AG04449 (cell line): ENCODE measurements at regions not wholly inside any gene's neighbourhood (a gene's known extent, or its start where the extent isn't known, plus 50 kb on each side); places are given as distances from the start of the nearest gene placed in this dataset.

ENCODE experiments used
- CTCF ChIA-PET: fragments of 350-600 bp; formaldehyde crosslinking; extraction: SDS; loops from one replicate; lab custom pipeline; 2021; ENCODE audit warnings: antibody characterized with exemption; lab: Yijun Ruan, JAX
- POLR2A ChIA-PET: fragments of 400-600, 350-600 bp; formaldehyde crosslinking; extraction: SDS; loops from one replicate; lab custom pipeline; 2020; ENCODE audit warnings: antibody characterized with exemption, inconsistent platforms; lab: Yijun Ruan, JAX
- DNase-seq: peaks from one replicate; pipeline ENCODE4 v3.0.0-alpha.2; 2010; ENCODE audit warnings: low read depth, low spot score
- H3K4me3 ChIP-seq: 2 replicates; pipeline ENCODE4 v1.5.1; 2011; ENCODE audit warnings: low read depth, mild to moderate bottlenecking, control low read depth, low read length
- CTCF ChIP-seq: IDR thresholded peaks from one replicate; pipeline ENCODE4 v1.5.1; 2011; ENCODE audit warnings: mild to moderate bottlenecking, moderate library complexity, low read length, control low read depth, inconsistent platforms; ENCODE audit not compliant: insufficient read depth; ENCODE audit errors: missing control alignments

DNA sequence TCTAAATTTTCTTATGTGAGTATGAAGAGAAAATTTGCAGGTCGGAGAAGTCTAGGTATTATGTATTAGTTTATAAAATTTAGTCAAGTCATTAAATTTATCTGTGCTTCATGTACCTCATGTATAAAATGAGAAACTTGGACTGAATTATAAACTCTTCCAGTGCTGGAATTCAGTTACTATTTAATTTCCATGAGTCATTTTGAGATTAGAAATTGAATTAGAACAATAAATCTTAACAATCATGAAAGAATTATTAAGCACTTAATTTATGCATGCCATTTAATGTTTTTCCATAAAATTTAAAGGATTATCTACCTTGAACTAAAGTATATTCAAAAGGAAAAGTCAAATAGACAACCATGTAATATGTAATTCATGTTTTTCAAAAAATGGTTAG lies 195.8 kb downstream of the MAD2L1 start:
- no peak for TF ChIP-seq CTCF
- ChIA-PET POLR2A (no interaction called here), CTCF (no interaction called here)
- no peak overlapping the region for H3K4me3 ChIP-seq
- no peak for DNase-seq

DNA sequence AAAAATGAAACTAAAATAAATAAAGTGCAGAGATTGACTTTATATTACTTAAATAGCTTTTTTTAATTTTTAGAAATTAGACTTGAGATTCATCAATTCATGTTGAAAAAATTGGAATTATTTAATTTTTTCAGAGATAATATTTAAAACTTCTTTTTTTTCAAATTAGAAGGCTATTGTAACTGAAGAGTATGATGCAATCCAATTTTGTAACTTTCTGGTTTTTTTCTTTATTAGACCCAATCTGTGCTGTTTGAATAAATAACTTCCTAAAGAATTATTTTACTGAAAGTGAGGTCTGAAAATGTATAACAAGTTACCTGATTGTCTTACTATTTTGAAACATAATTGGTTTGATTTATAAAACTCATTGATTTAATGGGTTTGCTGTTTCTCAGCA lies 200.9 kb downstream of the MAD2L1 start:
- no peak overlapping the region for H3K4me3 ChIP-seq
- no peak for TF ChIP-seq CTCF
- CTCF ChIA-PET = no interaction called here
- POLR2A ChIA-PET = no interaction called here
- no peak for DNase-seq

DNA sequence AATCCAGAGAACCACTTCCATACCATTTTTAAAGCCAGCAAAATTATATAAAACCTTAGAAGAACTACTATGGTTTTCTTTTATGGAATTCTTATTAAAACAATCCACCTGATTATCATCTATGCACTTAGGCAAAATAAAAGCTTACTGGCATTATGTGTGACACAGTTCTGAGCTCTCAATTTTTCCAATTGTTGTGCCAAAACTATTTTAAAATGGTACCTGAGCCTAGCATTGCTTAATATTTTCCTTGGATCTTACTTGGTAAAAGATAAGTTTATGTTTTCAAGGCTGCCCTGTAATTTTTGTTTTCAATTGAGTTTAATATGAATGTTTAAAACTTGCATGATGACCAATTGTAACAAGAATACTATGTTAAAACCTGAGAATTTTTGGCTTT lies 201.3 kb downstream of the MAD2L1 start:
- ChIA-PET POLR2A (no interaction called here), CTCF (interaction anchor here (0.7 kb wide), 1 partner anchor 238 kb away, joined by 3 read pairs; no protein-coding TSS in a partner anchor)
- no peak for TF ChIP-seq CTCF
- no peak overlapping the region for H3K4me3 ChIP-seq
- DNase-seq = no peak

GRCh38 chr4:119861731-119862130 lies 204.9 kb downstream of the MAD2L1 start:
- no peak for DNase-seq
- ChIA-PET CTCF (no interaction called here), POLR2A (no interaction called here)
- TF ChIP-seq CTCF = no peak
- H3K4me3 ChIP-seq = no peak overlapping the region

- no peak for DNase-seq
- no peak for TF ChIP-seq CTCF
- ChIA-PET POLR2A (no interaction called here), CTCF (no interaction called here)
- H3K4me3 ChIP-seq = no peak overlapping the region
Measured at GRCh38 chr4:119858176-119858575, 208.5 kb downstream of the MAD2L1 start.

- no peak for DNase-seq
- no peak for TF ChIP-seq CTCF
- no peak overlapping the region for H3K4me3 ChIP-seq
- CTCF ChIA-PET = no interaction called here
- POLR2A ChIA-PET = interaction anchor here (0.6 kb wide), 1 partner anchor 31 kb away, joined by 3 read pairs; no protein-coding TSS in a partner anchor
Measured at GRCh38 chr4:119854364-119854763, 212.3 kb downstream of the MAD2L1 start.

- no peak for DNase-seq
- ChIA-PET CTCF (no interaction called here), POLR2A (no interaction called here)
- TF ChIP-seq CTCF = no peak
- H3K4me3 ChIP-seq = no peak overlapping the region
Measured at GRCh38 chr4:119851649-119852048, 215.0 kb downstream of the MAD2L1 start.
